HCT116 (cell line): ENCODE measurements at regions not wholly inside any gene's neighbourhood (a gene's known extent, or its start where the extent isn't known, plus 50 kb on each side); places are given as distances from the start of the nearest gene placed in this dataset.

Source experiments
- ATAC-seq: fragments of 200-7000 bp; cut with Tn5 transposase; 2 replicates; pipeline ENCODE4 v1.9.1; 2020; ENCODE audit warnings: mild to moderate bottlenecking, moderate library complexity
- BruUV-seq: library from RNA; stranded (reverse); fragments of 400-500 nt; replicated peaks from 2 replicates; lab custom pipeline; 2021; lab: Mats Ljungman, UMichigan
- CTCF ChIA-PET: fragments of 300-600 bp; sonication (Branson Sonifier 250); formaldehyde crosslinking; loops from one replicate; lab custom pipeline; 2021; ENCODE audit warnings: antibody characterized with exemption; lab: Charles Lee
- POLR2A ChIA-PET: fragments of 300-600, 350-600 bp; sonication (Branson Sonifier 250); formaldehyde crosslinking; loops from one replicate; lab custom pipeline; 2021; ENCODE audit warnings: antibody characterized with exemption; lab: Charles Lee
- RAD21 ChIA-PET, 2 experiments: fragments of 300-600 bp; sonication (Branson Sonifier 250); formaldehyde crosslinking; loops; one replicate each; lab custom pipeline; 2023; ENCODE audit warnings: low total read pairs in 2 of 2; ENCODE audit not compliant: uncharacterized antibody in 2 of 2, unreplicated experiment in 2 of 2, low non-redundant PET in 1 of 2; lab: Charles Lee
- DNase-seq: peaks from one replicate; pipeline ENCODE4 v3.0.0-alpha.2; 2010; ENCODE audit warnings: low read depth, low spot score
- H2AFZ ChIP-seq: fragments of 200-600 bp; shearing (Covaris generic), sonication (generic); 2 replicates; pipeline ENCODE4 v1.6.1; 2017; ENCODE audit warnings: low read depth, mixed run types, mixed read lengths, antibody characterized with exemption, low read length; ENCODE audit not compliant: poor library complexity, severe bottlenecking
- H3K27ac ChIP-seq: 2 replicates; pipeline ENCODE4 v1.5.1; 2012; ENCODE audit warnings: low read depth, low read length
- H3K27me3 ChIP-seq: fragments of 200-600 bp; sonication (generic); 2 replicates; pipeline ENCODE4 v1.6.1; 2016; ENCODE audit warnings: mixed run types, low read length, mixed read lengths; ENCODE audit not compliant: insufficient read depth
- H3K36me3 ChIP-seq, 2 experiments: fragments of 200-500 bp in 1 of 2; fragments of 200-600 bp in 1 of 2; sonication (Bioruptor generic) in 1 of 2; sonication (generic) in 1 of 2; 2 replicates each; pipeline versions ENCODE4 v1.5.1 to v1.6.1; 2014 to 2016; ENCODE audit warnings: low read length in 2 of 2, inconsistent platforms in 1 of 2, mixed read lengths in 1 of 2, mixed run types in 1 of 2; ENCODE audit not compliant: insufficient read depth in 2 of 2, control insufficient read depth in 1 of 2
- H3K4me1 ChIP-seq, 2 experiments: fragments of 200-600 bp in 1 of 2; sonication (generic) in 1 of 2; 2 replicates each; pipeline versions ENCODE4 v1.5.1 to v1.6.1; 2012 to 2017; ENCODE audit warnings: low read length in 2 of 2, inconsistent platforms in 1 of 2, mild to moderate bottlenecking in 1 of 2, mixed read lengths in 1 of 2, mixed run types in 1 of 2, moderate library complexity in 1 of 2; ENCODE audit not compliant: insufficient read depth in 2 of 2, control insufficient read depth in 1 of 2
- H3K4me2 ChIP-seq: fragments of 200-600 bp; sonication (generic); 2 replicates; pipeline ENCODE4 v1.6.1; 2017; ENCODE audit warnings: mixed run types, low read length, mixed read lengths
- H3K4me3 ChIP-seq, 2 experiments: fragments of 200-600 bp in 1 of 2; sonication (generic) in 1 of 2; replicated peaks in 1 of 2; 2 replicates each; pipeline ENCODE4 v1.5.1; 2011 to 2016; ENCODE audit warnings: low read length in 2 of 2, control low read depth in 1 of 2, low read depth in 1 of 2, mild to moderate bottlenecking in 1 of 2, mixed read lengths in 1 of 2, mixed run types in 1 of 2
- H3K79me2 ChIP-seq: fragments of 200-600 bp; sonication (generic); 2 replicates; pipeline ENCODE4 v1.6.1; 2017; ENCODE audit warnings: mild to moderate bottlenecking, mixed run types, low read length, moderate library complexity, mixed read lengths; ENCODE audit not compliant: insufficient read depth
- H3K9ac ChIP-seq: fragments of 200-600 bp; sonication (generic); 2 replicates; pipeline ENCODE4 v1.6.1; 2016; ENCODE audit warnings: low read length, mixed read lengths
- H3K9me2 ChIP-seq: fragments of 200-600 bp; sonication (generic), shearing (Covaris generic); 2 replicates; pipeline ENCODE4 v1.6.1; 2017; ENCODE audit warnings: mixed run types, mild to moderate bottlenecking, moderate library complexity; ENCODE audit not compliant: insufficient read depth
- H3K9me3 ChIP-seq, 2 experiments: fragments of 200-500 bp in 1 of 2; fragments of 200-600 bp in 1 of 2; sonication (Bioruptor generic) in 1 of 2; sonication (generic) in 1 of 2; 2 replicates each; pipeline ENCODE4 v1.6.1; 2014 to 2017; ENCODE audit warnings: low read length in 2 of 2, mixed read lengths in 2 of 2, inconsistent platforms in 1 of 2, low read depth in 1 of 2, mild to moderate bottlenecking in 1 of 2, mixed run types in 1 of 2, moderate library complexity in 1 of 2; ENCODE audit not compliant: control insufficient read depth in 1 of 2, insufficient read depth in 1 of 2
- H4K20me1 ChIP-seq: fragments of 200-600 bp; sonication (generic), shearing (Covaris generic); 2 replicates; pipeline ENCODE4 v1.6.1; 2017; ENCODE audit warnings: mixed run types, mild to moderate bottlenecking, moderate library complexity; ENCODE audit not compliant: insufficient read depth
- CBX3 ChIP-seq: IDR thresholded peaks from 2 replicates; pipeline ENCODE4 v1.6.1; 2012; ENCODE audit warnings: low read depth
- CEBPB ChIP-seq: IDR thresholded peaks from 2 replicates; pipeline ENCODE4 v1.6.1; 2012; ENCODE audit warnings: low read depth
- ELF1 ChIP-seq: IDR thresholded peaks from 2 replicates; pipeline ENCODE4 v1.6.1; 2012; ENCODE audit warnings: low read depth, borderline replicate concordance
- EZH2phosphoT487 ChIP-seq: fragments of 200-600 bp; IDR thresholded peaks from 2 replicates; pipeline ENCODE4 v1.6.1; 2018; ENCODE audit warnings: antibody characterized with exemption, borderline replicate concordance
- JUND ChIP-seq: IDR thresholded peaks from 2 replicates; pipeline ENCODE4 v1.6.1; 2012
- POLR2A ChIP-seq: IDR thresholded peaks from 2 replicates; pipeline ENCODE4 v1.7.0; 2011; ENCODE audit warnings: borderline replicate concordance; ENCODE audit not compliant: insufficient read depth, insufficient read length; ENCODE audit errors: extremely low read depth
- RAD21 ChIP-seq: IDR thresholded peaks from 2 replicates; pipeline ENCODE4 v1.6.1; 2012; ENCODE audit warnings: low read depth, mild to moderate bottlenecking
- SIN3A ChIP-seq: IDR thresholded peaks from 2 replicates; pipeline ENCODE4 v1.6.1; 2012; ENCODE audit warnings: low read depth
- SRF ChIP-seq: IDR thresholded peaks from 2 replicates; pipeline ENCODE4 v1.6.1; 2012; ENCODE audit warnings: low read depth
- YY1 ChIP-seq: IDR thresholded peaks from 2 replicates; pipeline ENCODE4 v1.6.1; 2011; ENCODE audit warnings: low read length, low read depth, moderate library complexity, mild to moderate bottlenecking; ENCODE audit not compliant: insufficient replicate concordance; ENCODE audit errors: extremely low read depth
- ZNF274 ChIP-seq: fragments of 200-500 bp; sonication (Bioruptor generic); IDR thresholded peaks from 2 replicates; pipeline ENCODE4 v1.6.1; 2014; ENCODE audit warnings: mild to moderate bottlenecking, low read depth, low read length, inconsistent platforms
- intact Hi-C: fragments of 100-400 bp; cut with micrococcal nuclease; formaldehyde crosslinking; loops from 2 replicates; pipeline ENCODE4 v1.10.0; 2022
- TF ChIP-seq, protein P1 (sequence below): IDR thresholded peaks from 2 replicates; pipeline ENCODE4 v1.6.1; 2012

DNA sequence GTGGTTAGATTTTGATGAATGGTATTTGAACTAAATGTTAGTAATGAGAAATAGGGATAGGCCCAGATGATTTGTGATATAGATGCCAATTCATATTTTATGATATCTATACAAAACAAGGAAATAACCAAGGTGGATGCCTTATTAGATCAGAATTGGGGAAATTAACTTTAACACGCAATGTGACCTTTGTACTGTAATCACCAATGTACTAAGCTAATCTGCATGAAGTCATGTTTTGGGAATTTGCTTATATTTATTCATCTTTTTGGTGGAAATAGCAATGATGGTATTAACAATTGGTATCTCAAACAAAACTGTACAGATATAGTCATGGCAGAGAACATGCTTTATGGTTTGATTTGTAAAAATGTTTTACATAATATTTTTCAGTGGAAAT is 504.7 kb downstream of the PLCL1 start:
- intact Hi-C loops = no loop called here
- Histone ChIP-seq H2AFZ (peak overlapping the region; percentile 42), H3K27me3 (peaks cover 29% of the 10 kb centered on the region; the same call in 1 of the 2 replicates), H3K4me1 (no peaks in the 10 kb centered on the region), H3K9ac (no peak overlapping the region), H3K9me3 (no peaks in the 10 kb centered on the region), H3K36me3 (no peaks in the 10 kb centered on the region), H3K27ac (no peak overlapping the region), H4K20me1 (no peaks in the 10 kb centered on the region), H3K79me2 (no peaks in the 10 kb centered on the region), H3K4me3 (no peak overlapping the region), H3K4me2 (no peak overlapping the region), H3K9me2 (no peaks in the 10 kb centered on the region)
- no TSS peak for BruUV-seq
- ATAC-seq (no peak), DNase-seq (no peak)
- TF ChIP-seq ZNF274 (no peak), POLR2A (no peak), YY1 (no peak), SIN3A (no peak), EZH2phosphoT487 (no peak), CBX3 (no peak), SRF (no peak)
- ChIA-PET CTCF (interaction anchor here (0.6 to 1.6 kb wide), 12 partner anchors 9 to 1631 kb away, joined by 3 to 17 read pairs (median 5); no protein-coding TSS in a partner anchor), POLR2A (no interaction called here), RAD21 (no interaction called here)

DNA sequence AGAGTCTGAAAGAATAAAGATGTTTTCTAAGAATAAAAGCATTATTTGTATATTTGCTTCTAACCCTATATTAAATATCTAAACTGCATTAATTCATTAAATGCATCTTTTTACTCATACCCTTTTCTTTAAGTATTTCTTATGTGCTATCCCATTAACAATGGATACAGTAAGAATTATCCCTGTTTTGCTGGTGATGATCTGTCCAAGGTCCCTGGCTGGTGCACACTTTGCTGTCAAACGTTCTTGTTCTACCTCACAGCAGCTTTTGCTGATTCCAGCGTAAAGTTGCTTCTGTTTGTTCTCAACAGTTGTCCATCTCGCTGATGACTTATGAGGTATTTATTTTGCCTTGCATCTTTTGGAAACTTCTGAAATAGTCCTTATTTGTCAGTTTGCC is 504.0 kb downstream of the PLCL1 start:
- Histone ChIP-seq H3K4me3 (no peak overlapping the region), H3K4me1 (no peaks in the 10 kb centered on the region), H2AFZ (no peak overlapping the region), H3K79me2 (no peaks in the 10 kb centered on the region), H3K27me3 (peaks cover 22% of the 10 kb centered on the region; the same call in 1 of the 2 replicates), H3K9ac (no peak overlapping the region), H3K36me3 (no peaks in the 10 kb centered on the region), H3K4me2 (no peak overlapping the region), H4K20me1 (no peaks in the 10 kb centered on the region), H3K9me3 (no peaks in the 10 kb centered on the region), H3K9me2 (no peaks in the 10 kb centered on the region), H3K27ac (no peak overlapping the region)
- no TSS peak for BruUV-seq
- POLR2A ChIA-PET = no interaction called here
- RAD21 ChIA-PET = no interaction called here
- ATAC-seq = no peak
- no peak for DNase-seq
- CTCF ChIA-PET = no interaction called here
- no peak for TF ChIP-seq ELF1
- TF ChIP-seq ZNF274 = no peak
- no peak for TF ChIP-seq CEBPB
- TF ChIP-seq CBX3 = no peak
- TF ChIP-seq SIN3A = no peak
- TF ChIP-seq, protein P1, sequence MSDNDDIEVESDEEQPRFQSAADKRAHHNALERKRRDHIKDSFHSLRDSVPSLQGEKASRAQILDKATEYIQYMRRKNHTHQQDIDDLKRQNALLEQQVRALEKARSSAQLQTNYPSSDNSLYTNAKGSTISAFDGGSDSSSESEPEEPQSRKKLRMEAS = no peak
- no peak for TF ChIP-seq JUND
- TF ChIP-seq RAD21 = no peak
- intact Hi-C loops = no loop called here
